SK-N-SH treated with all-trans-retinoic acid at 6 μM for 48 hours (cell line): ENCODE measurements at regions not wholly inside any gene's neighbourhood (a gene's known extent, or its start where the extent isn't known, plus 50 kb on each side); places are given as distances from the start of the nearest gene placed in this dataset.

Experiments
- ATAC-seq: fragments of 200-7000 bp; cut with Tn5 transposase; 3 replicates; pipeline ENCODE4 v1.9.1; 2020; ENCODE audit warnings: mild to moderate bottlenecking, moderate library complexity
- ARNTL ChIP-seq: fragments of 450-650 bp; formaldehyde crosslinking; IDR thresholded peaks from 2 replicates; pipeline ENCODE4 v1.5.0; 2020; ENCODE audit warnings: low read depth, mild to moderate bottlenecking, moderate library complexity, borderline replicate concordance
- BACH2 ChIP-seq: fragments of 250-450 bp; sonication (Bioruptor Pico); IDR thresholded peaks from 2 replicates; pipeline ENCODE4 v1.9.0; 2021; ENCODE audit warnings: mild to moderate bottlenecking, borderline replicate concordance
- CSDC2 ChIP-seq: fragments of 250-450 bp; sonication (Bioruptor Pico); IDR thresholded peaks from 2 replicates; pipeline ENCODE4 v1.5.0; 2020; ENCODE audit warnings: mild to moderate bottlenecking, moderate library complexity
- GLIS3 ChIP-seq: fragments of 250-450 bp; sonication (Bioruptor Pico); IDR thresholded peaks from 2 replicates; pipeline ENCODE4 v1.5.0; 2020; ENCODE audit warnings: mild to moderate bottlenecking, moderate library complexity
- ISL1 ChIP-seq: fragments of 250-450 bp; sonication (Bioruptor Pico); IDR thresholded peaks from 2 replicates; pipeline ENCODE4 v2.1.2; 2022; ENCODE audit warnings: mild to moderate bottlenecking, moderate library complexity
- OSR1 ChIP-seq: fragments of 250-450 bp; sonication (Bioruptor Pico); IDR thresholded peaks from 2 replicates; pipeline ENCODE4 v1.8.0; 2022; ENCODE audit warnings: moderate library complexity, mild to moderate bottlenecking, inconsistent platforms
- PPARA ChIP-seq: fragments of 250-450 bp; sonication (Bioruptor Pico); IDR thresholded peaks from 2 replicates; pipeline ENCODE4 v1.5.0; 2020; ENCODE audit warnings: mild to moderate bottlenecking, borderline replicate concordance
- SNAI2 ChIP-seq: fragments of 250-450 bp; sonication (Bioruptor Pico); IDR thresholded peaks from 2 replicates; pipeline ENCODE4 v1.5.0; 2020; ENCODE audit warnings: mild to moderate bottlenecking, moderate library complexity
- TCF4 ChIP-seq: fragments of 250-450 bp; sonication (Bioruptor Pico); IDR thresholded peaks from 2 replicates; pipeline ENCODE4 v1.8.0; 2021; ENCODE audit warnings: mild to moderate bottlenecking, moderate library complexity, borderline replicate concordance
- TOX ChIP-seq: fragments of 250-450 bp; sonication (Bioruptor Pico); IDR thresholded peaks from 2 replicates; pipeline ENCODE4 v1.8.0; 2021; ENCODE audit warnings: mild to moderate bottlenecking, moderate library complexity, borderline replicate concordance
- ZC3H10 ChIP-seq: fragments of 250-450 bp; sonication (Bioruptor Pico); IDR thresholded peaks from 2 replicates; pipeline ENCODE4 v1.5.1; 2021; ENCODE audit warnings: mild to moderate bottlenecking, moderate library complexity
- ZFP3 ChIP-seq: fragments of 250-450 bp; sonication (Bioruptor Pico); IDR thresholded peaks from 2 replicates; pipeline ENCODE4 v1.5.0; 2020; ENCODE audit warnings: mild to moderate bottlenecking, moderate library complexity
- ZFP30 ChIP-seq: fragments of 450-650 bp; formaldehyde crosslinking; IDR thresholded peaks from 2 replicates; pipeline ENCODE4 v1.5.0; 2022; ENCODE audit warnings: mild to moderate bottlenecking, moderate library complexity
- ZNF70 ChIP-seq: fragments of 450-650 bp; formaldehyde crosslinking; IDR thresholded peaks from 2 replicates; pipeline ENCODE4 v1.5.0; 2020; ENCODE audit warnings: mild to moderate bottlenecking, moderate library complexity
- ZNF8 ChIP-seq: fragments of 450-650 bp; formaldehyde crosslinking; IDR thresholded peaks from 2 replicates; pipeline ENCODE4 v1.5.0; 2020; ENCODE audit warnings: mild to moderate bottlenecking, moderate library complexity
- TF ChIP-seq, protein P1 (sequence below): fragments of 250-450 bp; sonication (Bioruptor Pico); IDR thresholded peaks from 2 replicates; pipeline ENCODE4 v1.5.1; 2021; ENCODE audit warnings: mild to moderate bottlenecking, moderate library complexity
- TF ChIP-seq, protein P2 (sequence below): fragments of 250-450 bp; sonication (Bioruptor Pico); IDR thresholded peaks from 2 replicates; pipeline ENCODE4 v1.5.1; 2020; ENCODE audit warnings: low read depth, mild to moderate bottlenecking, moderate library complexity
- TF ChIP-seq, protein P3 (sequence below): fragments of 250-450 bp; sonication (Bioruptor Pico); IDR thresholded peaks from 2 replicates; pipeline ENCODE4 v1.5.0; 2020; ENCODE audit warnings: mild to moderate bottlenecking, moderate library complexity
- TF ChIP-seq, protein P4 (sequence below): fragments of 250-450 bp; sonication (Bioruptor Pico); IDR thresholded peaks from 2 replicates; pipeline ENCODE4 v1.8.0; 2020; ENCODE audit warnings: mild to moderate bottlenecking, moderate library complexity, borderline replicate concordance

DNA sequence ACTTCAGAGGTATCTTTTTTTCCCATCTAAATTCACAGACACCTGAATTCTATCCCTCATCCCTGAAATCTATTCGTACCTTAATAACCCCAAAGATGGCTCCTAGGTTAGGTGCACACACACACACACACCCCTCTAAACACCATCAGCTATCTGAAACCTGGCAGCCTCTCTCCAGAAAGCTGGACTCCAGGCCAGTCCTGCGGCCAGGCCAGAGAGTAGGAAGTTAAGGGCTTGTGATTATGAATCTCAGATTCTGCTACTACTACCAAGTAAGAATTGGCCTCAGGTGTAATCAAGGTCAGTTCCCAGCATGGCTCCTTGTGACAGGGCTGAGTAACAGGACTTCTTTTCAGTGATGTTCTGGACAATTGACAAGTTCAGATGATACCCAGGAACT lies 244.2 kb upstream of the SERP2 start:
- no peak for TF ChIP-seq CSDC2 (CRISPR knock-in tag)
- no peak for TF ChIP-seq ARNTL (CRISPR knock-in tag)
- no peak for TF ChIP-seq ZNF8 (CRISPR knock-in tag)
- TF ChIP-seq, protein P1, sequence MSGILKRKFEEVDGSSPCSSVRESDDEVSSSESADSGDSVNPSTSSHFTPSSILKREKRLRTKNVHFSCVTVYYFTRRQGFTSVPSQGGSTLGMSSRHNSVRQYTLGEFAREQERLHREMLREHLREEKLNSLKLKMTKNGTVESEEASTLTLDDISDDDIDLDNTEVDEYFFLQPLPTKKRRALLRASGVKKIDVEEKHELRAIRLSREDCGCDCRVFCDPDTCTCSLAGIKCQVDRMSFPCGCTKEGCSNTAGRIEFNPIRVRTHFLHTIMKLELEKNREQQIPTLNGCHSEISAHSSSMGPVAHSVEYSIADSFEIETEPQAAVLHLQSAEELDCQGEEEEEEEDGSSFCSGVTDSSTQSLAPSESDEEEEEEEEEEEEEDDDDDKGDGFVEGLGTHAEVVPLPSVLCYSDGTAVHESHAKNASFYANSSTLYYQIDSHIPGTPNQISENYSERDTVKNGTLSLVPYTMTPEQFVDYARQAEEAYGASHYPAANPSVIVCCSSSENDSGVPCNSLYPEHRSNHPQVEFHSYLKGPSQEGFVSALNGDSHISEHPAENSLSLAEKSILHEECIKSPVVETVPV (CRISPR knock-in tag), result no peak
- TF ChIP-seq, protein P2, sequence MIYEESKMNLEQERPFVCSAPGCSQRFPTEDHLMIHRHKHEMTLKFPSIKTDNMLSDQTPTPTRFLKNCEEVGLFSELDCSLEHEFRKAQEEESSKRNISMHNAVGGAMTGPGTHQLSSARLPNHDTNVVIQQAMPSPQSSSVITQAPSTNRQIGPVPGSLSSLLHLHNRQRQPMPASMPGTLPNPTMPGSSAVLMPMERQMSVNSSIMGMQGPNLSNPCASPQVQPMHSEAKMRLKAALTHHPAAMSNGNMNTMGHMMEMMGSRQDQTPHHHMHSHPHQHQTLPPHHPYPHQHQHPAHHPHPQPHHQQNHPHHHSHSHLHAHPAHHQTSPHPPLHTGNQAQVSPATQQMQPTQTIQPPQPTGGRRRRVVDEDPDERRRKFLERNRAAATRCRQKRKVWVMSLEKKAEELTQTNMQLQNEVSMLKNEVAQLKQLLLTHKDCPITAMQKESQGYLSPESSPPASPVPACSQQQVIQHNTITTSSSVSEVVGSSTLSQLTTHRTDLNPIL (CRISPR knock-in tag), result no peak
- TF ChIP-seq ZFP3 (CRISPR knock-in tag), result no peak
- no peak for TF ChIP-seq PPARA
- TF ChIP-seq, protein P3, sequence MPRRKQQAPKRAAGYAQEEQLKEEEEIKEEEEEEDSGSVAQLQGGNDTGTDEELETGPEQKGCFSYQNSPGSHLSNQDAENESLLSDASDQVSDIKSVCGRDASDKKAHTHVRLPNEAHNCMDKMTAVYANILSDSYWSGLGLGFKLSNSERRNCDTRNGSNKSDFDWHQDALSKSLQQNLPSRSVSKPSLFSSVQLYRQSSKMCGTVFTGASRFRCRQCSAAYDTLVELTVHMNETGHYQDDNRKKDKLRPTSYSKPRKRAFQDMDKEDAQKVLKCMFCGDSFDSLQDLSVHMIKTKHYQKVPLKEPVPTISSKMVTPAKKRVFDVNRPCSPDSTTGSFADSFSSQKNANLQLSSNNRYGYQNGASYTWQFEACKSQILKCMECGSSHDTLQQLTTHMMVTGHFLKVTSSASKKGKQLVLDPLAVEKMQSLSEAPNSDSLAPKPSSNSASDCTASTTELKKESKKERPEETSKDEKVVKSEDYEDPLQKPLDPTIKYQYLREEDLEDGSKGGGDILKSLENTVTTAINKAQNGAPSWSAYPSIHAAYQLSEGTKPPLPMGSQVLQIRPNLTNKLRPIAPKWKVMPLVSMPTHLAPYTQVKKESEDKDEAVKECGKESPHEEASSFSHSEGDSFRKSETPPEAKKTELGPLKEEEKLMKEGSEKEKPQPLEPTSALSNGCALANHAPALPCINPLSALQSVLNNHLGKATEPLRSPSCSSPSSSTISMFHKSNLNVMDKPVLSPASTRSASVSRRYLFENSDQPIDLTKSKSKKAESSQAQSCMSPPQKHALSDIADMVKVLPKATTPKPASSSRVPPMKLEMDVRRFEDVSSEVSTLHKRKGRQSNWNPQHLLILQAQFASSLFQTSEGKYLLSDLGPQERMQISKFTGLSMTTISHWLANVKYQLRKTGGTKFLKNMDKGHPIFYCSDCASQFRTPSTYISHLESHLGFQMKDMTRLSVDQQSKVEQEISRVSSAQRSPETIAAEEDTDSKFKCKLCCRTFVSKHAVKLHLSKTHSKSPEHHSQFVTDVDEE (CRISPR knock-in tag), result no peak
- ATAC-seq, result no peak

DNA sequence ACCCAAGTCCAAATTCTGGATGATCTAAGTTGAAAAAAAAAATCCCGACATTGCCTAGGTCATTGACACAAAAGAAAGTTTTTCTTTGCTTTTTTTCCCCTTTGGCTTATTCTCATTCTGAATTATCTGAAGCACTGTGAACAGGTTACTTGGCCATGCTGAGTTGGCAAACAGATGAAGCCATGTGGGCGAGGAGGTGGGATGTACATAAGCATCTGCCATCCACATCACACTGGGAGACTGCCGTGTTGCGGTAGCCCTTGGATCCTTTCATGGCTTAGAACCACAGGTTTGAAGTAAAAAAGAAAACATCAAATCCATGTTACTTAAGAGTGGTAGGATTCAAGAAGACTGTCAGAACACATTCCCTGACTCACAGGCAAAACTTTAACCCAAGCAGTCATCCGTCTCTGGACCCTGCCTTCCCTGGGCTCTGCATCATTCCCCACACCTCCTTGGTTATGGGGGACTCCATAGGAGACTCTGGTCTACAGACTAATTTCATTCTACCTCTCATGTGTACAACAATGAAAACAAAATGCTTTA lies 242.5 kb upstream of the SERP2 start:
- no peak for ATAC-seq
- TF ChIP-seq TCF4 (CRISPR knock-in tag) (no peak), ZFP30 (CRISPR knock-in tag) (no peak), ZFP3 (CRISPR knock-in tag) (no peak), ZNF70 (no peak), CSDC2 (CRISPR knock-in tag) (no peak), ZC3H10 (no peak), ARNTL (CRISPR knock-in tag) (no peak), OSR1 (no peak), TOX (CRISPR knock-in tag) (no peak), ISL1 (CRISPR knock-in tag) (no peak), SNAI2 (CRISPR knock-in tag) (no peak), BACH2 (CRISPR knock-in tag) (no peak), GLIS3 (CRISPR knock-in tag) (no peak)
- TF ChIP-seq, protein P2 (CRISPR knock-in tag), result no peak
- TF ChIP-seq, protein P4, sequence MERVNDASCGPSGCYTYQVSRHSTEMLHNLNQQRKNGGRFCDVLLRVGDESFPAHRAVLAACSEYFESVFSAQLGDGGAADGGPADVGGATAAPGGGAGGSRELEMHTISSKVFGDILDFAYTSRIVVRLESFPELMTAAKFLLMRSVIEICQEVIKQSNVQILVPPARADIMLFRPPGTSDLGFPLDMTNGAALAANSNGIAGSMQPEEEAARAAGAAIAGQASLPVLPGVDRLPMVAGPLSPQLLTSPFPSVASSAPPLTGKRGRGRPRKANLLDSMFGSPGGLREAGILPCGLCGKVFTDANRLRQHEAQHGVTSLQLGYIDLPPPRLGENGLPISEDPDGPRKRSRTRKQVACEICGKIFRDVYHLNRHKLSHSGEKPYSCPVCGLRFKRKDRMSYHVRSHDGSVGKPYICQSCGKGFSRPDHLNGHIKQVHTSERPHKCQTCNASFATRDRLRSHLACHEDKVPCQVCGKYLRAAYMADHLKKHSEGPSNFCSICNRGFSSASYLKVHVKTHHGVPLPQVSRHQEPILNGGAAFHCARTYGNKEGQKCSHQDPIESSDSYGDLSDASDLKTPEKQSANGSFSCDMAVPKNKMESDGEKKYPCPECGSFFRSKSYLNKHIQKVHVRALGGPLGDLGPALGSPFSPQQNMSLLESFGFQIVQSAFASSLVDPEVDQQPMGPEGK (CRISPR knock-in tag), result no peak
- TF ChIP-seq, protein P3 (CRISPR knock-in tag), result no peak
- TF ChIP-seq, protein P1 (CRISPR knock-in tag), result no peak
